GM12875 (cell line): ENCODE measurements at regions not wholly inside any gene's neighbourhood (a gene's known extent, or its start where the extent isn't known, plus 50 kb on each side); places are given as distances from the start of the nearest gene placed in this dataset.

Source experiments
- H3K4me3 ChIP-seq: one replicate; pipeline ENCODE4 v1.5.1; 2011; ENCODE audit warnings: low read depth, low read length, control low read depth
- TF ChIP-seq, protein P1 (sequence below): IDR thresholded peaks from 2 replicates; pipeline ENCODE4 v1.5.1; 2011; ENCODE audit warnings: low read depth, mild to moderate bottlenecking, control low read depth, inconsistent platforms, low read length, moderate library complexity, borderline replicate concordance; ENCODE audit not compliant: insufficient read depth

GRCh38 chr18:38453880-38454279 lies 888.3 kb upstream of the CELF4 start:
- H3K4me3 ChIP-seq: no peak overlapping the region
- TF ChIP-seq, protein P1, sequence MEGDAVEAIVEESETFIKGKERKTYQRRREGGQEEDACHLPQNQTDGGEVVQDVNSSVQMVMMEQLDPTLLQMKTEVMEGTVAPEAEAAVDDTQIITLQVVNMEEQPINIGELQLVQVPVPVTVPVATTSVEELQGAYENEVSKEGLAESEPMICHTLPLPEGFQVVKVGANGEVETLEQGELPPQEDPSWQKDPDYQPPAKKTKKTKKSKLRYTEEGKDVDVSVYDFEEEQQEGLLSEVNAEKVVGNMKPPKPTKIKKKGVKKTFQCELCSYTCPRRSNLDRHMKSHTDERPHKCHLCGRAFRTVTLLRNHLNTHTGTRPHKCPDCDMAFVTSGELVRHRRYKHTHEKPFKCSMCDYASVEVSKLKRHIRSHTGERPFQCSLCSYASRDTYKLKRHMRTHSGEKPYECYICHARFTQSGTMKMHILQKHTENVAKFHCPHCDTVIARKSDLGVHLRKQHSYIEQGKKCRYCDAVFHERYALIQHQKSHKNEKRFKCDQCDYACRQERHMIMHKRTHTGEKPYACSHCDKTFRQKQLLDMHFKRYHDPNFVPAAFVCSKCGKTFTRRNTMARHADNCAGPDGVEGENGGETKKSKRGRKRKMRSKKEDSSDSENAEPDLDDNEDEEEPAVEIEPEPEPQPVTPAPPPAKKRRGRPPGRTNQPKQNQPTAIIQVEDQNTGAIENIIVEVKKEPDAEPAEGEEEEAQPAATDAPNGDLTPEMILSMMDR: no peak

DNA sequence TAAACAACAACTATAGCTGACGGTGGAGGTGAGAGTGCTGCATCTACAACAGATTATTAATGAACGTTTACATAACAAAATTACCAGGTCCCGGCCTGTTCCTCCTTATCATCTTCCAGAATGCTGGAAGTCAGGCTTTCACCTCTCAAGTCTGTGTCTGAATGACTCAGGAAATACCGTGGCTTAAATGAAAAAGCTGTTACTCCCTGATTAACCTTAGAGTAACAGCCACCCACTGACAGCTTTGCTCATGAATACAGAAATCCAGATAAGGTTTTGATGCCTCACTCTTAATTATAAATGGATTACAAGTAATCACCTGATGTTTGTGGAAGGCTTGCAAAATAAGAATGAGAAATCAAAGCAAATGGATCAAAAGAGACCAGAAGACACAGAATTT lies 885.3 kb upstream of the CELF4 start:
- H3K4me3 ChIP-seq: no peak overlapping the region
- TF ChIP-seq, protein P1: no peak

- H3K4me3 ChIP-seq: no peak overlapping the region
- TF ChIP-seq, protein P1: no peak
Measured at GRCh38 chr18:38445804-38446145, 880.2 kb upstream of the CELF4 start.

DNA sequence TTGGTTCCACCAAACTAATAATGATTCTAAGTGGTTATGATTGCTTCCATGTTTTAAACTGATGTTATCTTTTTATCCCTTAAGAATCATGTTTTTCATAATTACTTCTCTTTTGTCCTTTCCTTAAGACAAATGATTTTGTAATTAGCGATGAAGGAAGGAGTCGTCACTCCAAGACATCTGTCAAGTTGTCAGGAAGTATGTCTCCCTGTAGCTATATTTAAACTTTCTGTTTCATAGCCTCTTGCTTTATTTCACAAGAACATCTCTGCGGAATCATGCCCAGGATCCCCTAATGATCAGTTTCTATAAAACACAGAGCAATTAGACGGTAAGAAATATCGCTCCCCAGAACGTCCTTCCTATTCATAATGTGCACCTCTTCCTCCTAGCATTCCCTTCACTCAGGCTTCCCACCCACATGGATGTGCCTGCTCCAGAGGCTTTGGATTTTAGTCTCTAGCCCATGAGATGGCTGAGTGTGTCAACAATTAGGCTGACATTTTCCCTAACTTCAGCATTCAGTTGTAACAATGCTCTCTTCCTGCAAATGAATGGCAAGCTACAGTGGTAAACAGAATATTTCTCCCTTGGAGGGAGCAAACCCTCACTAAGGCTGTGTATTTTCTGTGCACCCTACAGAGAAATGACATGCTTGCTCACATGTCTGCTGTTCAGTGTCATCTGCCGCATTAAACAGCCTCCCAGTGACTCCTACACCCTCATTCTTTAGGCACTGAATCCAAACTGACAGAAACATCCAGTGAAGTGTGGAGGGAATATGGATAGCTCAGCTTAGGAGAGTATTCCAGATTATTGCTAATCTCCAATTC lies 879.6 kb upstream of the CELF4 start:
- no peak overlapping the region for H3K4me3 ChIP-seq
- TF ChIP-seq, protein P1: no peak

- TF ChIP-seq, protein P1: no peak
- no peak overlapping the region for H3K4me3 ChIP-seq
Measured at GRCh38 chr18:38427736-38428135, 862.1 kb upstream of the CELF4 start.

DNA sequence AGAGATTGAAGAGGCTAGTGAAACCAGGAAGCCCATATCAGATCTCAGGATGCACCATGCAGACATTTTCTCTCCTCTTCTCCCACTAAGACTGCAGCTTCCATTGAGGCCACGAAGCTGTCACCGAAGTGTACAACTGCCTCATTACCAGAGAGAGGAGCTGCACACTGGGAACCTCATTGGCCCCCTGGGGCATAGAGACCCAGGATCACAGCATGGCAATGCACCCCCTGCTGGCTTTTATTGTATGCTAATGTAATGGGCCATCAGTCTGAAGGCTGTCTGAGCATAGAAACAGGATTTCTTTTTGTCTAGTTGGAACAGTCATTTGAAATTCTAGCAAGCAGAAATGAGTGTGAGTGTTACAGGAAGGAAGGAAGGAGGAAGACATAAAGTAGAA lies 861.6 kb upstream of the CELF4 start:
- TF ChIP-seq, protein P1: no peak
- H3K4me3 ChIP-seq: no peak overlapping the region
